Ovary (tissue), 3 donors: ENCODE measurements at regions not wholly inside any gene's neighbourhood (a gene's known extent, or its start where the extent isn't known, plus 50 kb on each side); places are given as distances from the start of the nearest gene placed in this dataset.
"Not testable (repeated sequence)": the region's sequence is repeated elsewhere in the genome, so short reads cannot be mapped to it uniquely, and the experiment has no call there.

Experiments used
- POLR2A ChIP-seq: fragments of 450-650 bp; IDR thresholded peaks from one replicate; pipeline ENCODE4 v1.6.1; 2017; ENCODE audit warnings: antibody characterized with exemption, mild to moderate bottlenecking, moderate library complexity
- TF ChIP-seq, protein P1 (sequence below), 3 donors: fragments of 450-650 bp in 2 of 3; fragments of 200-600 bp in 1 of 3; IDR thresholded peaks; one replicate each; pipeline versions ENCODE4 v1.5.1 to v1.8.0; 2016 to 2022; ENCODE audit warnings: antibody characterized with exemption in 3 of 3, mild to moderate bottlenecking in 1 of 3
- donor health status: DM: no; HTN: no; CAD: no.

DNA sequence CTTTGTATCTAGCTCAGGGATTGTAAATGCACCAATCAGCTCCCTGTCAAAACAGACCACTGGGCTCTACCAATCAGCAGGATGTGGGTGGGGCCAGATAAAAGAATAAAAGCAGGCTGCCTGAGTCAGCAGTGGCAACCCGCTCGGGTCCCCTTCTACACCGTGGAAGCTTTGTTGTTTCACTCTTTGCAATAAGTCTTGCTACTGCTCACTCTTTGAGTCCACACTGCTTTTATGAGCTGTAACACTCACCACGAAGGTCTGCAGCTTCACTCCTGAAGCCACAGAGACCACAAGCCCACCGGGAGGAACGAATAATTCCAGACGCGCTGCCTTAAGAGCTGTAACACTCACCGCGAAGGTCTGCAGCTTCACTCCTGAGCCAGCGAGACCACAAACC is 110.2 kb upstream of the PLCL2 start:
- TF ChIP-seq, protein P1, sequence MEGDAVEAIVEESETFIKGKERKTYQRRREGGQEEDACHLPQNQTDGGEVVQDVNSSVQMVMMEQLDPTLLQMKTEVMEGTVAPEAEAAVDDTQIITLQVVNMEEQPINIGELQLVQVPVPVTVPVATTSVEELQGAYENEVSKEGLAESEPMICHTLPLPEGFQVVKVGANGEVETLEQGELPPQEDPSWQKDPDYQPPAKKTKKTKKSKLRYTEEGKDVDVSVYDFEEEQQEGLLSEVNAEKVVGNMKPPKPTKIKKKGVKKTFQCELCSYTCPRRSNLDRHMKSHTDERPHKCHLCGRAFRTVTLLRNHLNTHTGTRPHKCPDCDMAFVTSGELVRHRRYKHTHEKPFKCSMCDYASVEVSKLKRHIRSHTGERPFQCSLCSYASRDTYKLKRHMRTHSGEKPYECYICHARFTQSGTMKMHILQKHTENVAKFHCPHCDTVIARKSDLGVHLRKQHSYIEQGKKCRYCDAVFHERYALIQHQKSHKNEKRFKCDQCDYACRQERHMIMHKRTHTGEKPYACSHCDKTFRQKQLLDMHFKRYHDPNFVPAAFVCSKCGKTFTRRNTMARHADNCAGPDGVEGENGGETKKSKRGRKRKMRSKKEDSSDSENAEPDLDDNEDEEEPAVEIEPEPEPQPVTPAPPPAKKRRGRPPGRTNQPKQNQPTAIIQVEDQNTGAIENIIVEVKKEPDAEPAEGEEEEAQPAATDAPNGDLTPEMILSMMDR (IDR thresholded peaks at IDR 0.05): not testable (repeated sequence)
- not testable (repeated sequence) for TF ChIP-seq POLR2A
